ENCODE measurements at regions not wholly inside any gene's neighbourhood (a gene's known extent, or its start where the extent isn't known, plus 50 kb on each side); places are given as distances from the start of the nearest gene placed in this dataset.

GRCh38 chr11:45400591-45400990 lies 114.5 kb upstream of the SYT13 start:
- ChIA-PET POLR2A (ENCODE audit: unreplicated experiment) (no interaction called here), CTCF (no interaction called here)
- intact Hi-C loops (cut with micrococcal nuclease; ENCODE audit: unreplicated experiment) = no loop called here
- no peak overlapping the region for H2AFZ ChIP-seq
- no peaks in the 10 kb centered on the region for H3K79me2 ChIP-seq (ENCODE audit: low read depth)
- no peaks in the 10 kb centered on the region for H3K9me3 ChIP-seq (ENCODE audit: insufficient read depth, low read depth)
- no peak for DNase-seq
- TF ChIP-seq CTCF (conservative IDR thresholded peaks at IDR 0.05) = no peak
- TF ChIP-seq EZH2 (IDR thresholded peaks at IDR 0.05; ENCODE audit: low read depth) = no peak
- no peak overlapping the region for H3K27ac ChIP-seq
- no peaks in the 10 kb centered on the region for H3K4me1 ChIP-seq (replicated peaks; ENCODE audit: insufficient read depth)
- no peaks in the 10 kb centered on the region for H3K36me3 ChIP-seq (ENCODE audit: low read depth)
- H3K9me2 ChIP-seq (ENCODE audit: insufficient read depth) = no peaks in the 10 kb centered on the region
- no peaks in the 10 kb centered on the region for H4K20me1 ChIP-seq (ENCODE audit: insufficient read depth)
- peaks cover 74% of the 10 kb centered on the region for H3K27me3 ChIP-seq (ENCODE audit: insufficient read depth, low read depth)
- H3K4me2 ChIP-seq = no peak overlapping the region
- BruUV-seq (replicated peaks) = no TSS peak
- no peak overlapping the region for H3K4me3 ChIP-seq
- H3F3A ChIP-seq (ENCODE audit: insufficient read depth, low read depth) = no peaks in the 10 kb centered on the region

- intact Hi-C loops (cut with micrococcal nuclease; ENCODE audit: unreplicated experiment) = no loop called here
- BruUV-seq (replicated peaks) = no TSS peak
- Histone ChIP-seq H3K4me1 (replicated peaks; ENCODE audit: insufficient read depth) (no peaks in the 10 kb centered on the region), H3K9me3 (ENCODE audit: insufficient read depth, low read depth) (no peaks in the 10 kb centered on the region), H3K27me3 (ENCODE audit: insufficient read depth, low read depth) (peaks cover 81% of the 10 kb centered on the region), H4K20me1 (ENCODE audit: insufficient read depth) (no peaks in the 10 kb centered on the region), H3K9me2 (ENCODE audit: insufficient read depth) (no peaks in the 10 kb centered on the region), H3K79me2 (ENCODE audit: low read depth) (no peaks in the 10 kb centered on the region), H3K27ac (no peak overlapping the region), H2AFZ (no peak overlapping the region), H3K4me3 (no peak overlapping the region), H3K4me2 (no peak overlapping the region), H3K36me3 (ENCODE audit: low read depth) (no peaks in the 10 kb centered on the region), H3F3A (ENCODE audit: insufficient read depth, low read depth) (no peaks in the 10 kb centered on the region)
- no peak for DNase-seq
- no peak for TF ChIP-seq EZH2 (IDR thresholded peaks at IDR 0.05; ENCODE audit: low read depth)
- no peak for TF ChIP-seq CTCF (conservative IDR thresholded peaks at IDR 0.05)
- ChIA-PET POLR2A (ENCODE audit: unreplicated experiment) (no interaction called here), CTCF (no interaction called here)
Observed at GRCh38 chr11:45399166-45399565, 113.0 kb upstream of the SYT13 start.

- Histone ChIP-seq H3K4me1 (replicated peaks; ENCODE audit: insufficient read depth) (no peaks in the 10 kb centered on the region), H3K27me3 (ENCODE audit: insufficient read depth, low read depth) (peaks cover 84% of the 10 kb centered on the region), H3F3A (ENCODE audit: insufficient read depth, low read depth) (no peaks in the 10 kb centered on the region), H3K4me3 (no peak overlapping the region), H3K27ac (no peak overlapping the region), H2AFZ (no peak overlapping the region), H4K20me1 (ENCODE audit: insufficient read depth) (no peaks in the 10 kb centered on the region), H3K79me2 (ENCODE audit: low read depth) (no peaks in the 10 kb centered on the region), H3K9me2 (ENCODE audit: insufficient read depth) (no peaks in the 10 kb centered on the region), H3K4me2 (no peak overlapping the region), H3K36me3 (ENCODE audit: low read depth) (no peaks in the 10 kb centered on the region), H3K9me3 (ENCODE audit: insufficient read depth, low read depth) (no peaks in the 10 kb centered on the region)
- ChIA-PET POLR2A (ENCODE audit: unreplicated experiment) (no interaction called here), CTCF (no interaction called here)
- DNase-seq = peak in 1 of 2 experiments; percentile 9
- intact Hi-C loops (cut with micrococcal nuclease; ENCODE audit: unreplicated experiment) = no loop called here
- no TSS peak for BruUV-seq (replicated peaks)
- no peak for TF ChIP-seq CTCF (conservative IDR thresholded peaks at IDR 0.05)
- no peak for TF ChIP-seq EZH2 (IDR thresholded peaks at IDR 0.05; ENCODE audit: low read depth)
Observed at GRCh38 chr11:45398325-45398724, 112.2 kb upstream of the SYT13 start.

Data from PC-9 (cell line).